Hematopoietic multipotent progenitor cell treated with erythropoietin and hydrocortisone succinate and interleukin-3 and kit ligand, for 6 days (in vitro differentiated cells): ENCODE measurements at regions not wholly inside any gene's neighbourhood (a gene's known extent, or its start where the extent isn't known, plus 50 kb on each side); places are given as distances from the start of the nearest gene placed in this dataset.
"Not testable (repeated sequence)": the region's sequence is repeated elsewhere in the genome, so short reads cannot be mapped to it uniquely, and the experiment has no call there.

Source experiments
- DNase-seq: peaks from one replicate; pipeline ENCODE4 v3.0.0-alpha.2; 2015

DNA sequence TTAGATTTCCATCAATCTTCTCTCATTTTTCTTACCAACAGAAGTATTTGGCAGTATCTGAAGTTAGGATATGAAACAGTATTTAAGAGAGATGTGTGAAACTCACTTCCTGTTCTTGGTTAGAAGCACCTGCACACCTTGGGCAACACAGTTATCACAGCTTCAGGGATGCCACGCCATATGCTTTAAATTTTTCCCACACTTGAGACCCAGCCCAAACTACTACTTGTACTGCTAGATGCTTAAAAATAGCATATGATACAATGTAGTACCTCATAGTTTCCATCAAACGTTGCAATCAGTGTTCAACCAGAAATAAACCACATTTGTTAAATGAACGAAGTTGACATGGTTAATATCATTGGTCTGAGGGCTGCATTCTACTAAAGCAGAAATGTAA lies 725.1 kb upstream of the FRG1 start:
- no peak for DNase-seq

DNA sequence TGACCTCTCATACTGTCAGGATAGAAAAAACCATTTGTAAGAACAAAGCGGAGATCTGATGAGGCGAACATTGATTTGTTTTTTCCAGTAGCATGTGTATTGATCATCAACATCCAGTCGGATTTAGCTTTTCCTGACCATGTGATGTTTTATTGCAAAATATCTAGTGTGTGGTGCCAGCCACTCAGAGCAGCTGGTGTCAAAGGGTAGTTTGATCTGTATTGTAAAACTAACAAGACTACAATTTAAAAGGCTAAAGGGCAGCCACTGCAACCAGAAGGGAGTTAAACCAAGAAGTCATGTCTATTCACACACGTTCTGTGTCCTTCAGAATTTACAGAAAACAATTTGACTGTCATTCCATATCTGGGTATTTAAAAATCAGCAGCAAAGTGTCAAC lies 719.0 kb upstream of the FRG1 start:
- DNase-seq: no peak

DNA sequence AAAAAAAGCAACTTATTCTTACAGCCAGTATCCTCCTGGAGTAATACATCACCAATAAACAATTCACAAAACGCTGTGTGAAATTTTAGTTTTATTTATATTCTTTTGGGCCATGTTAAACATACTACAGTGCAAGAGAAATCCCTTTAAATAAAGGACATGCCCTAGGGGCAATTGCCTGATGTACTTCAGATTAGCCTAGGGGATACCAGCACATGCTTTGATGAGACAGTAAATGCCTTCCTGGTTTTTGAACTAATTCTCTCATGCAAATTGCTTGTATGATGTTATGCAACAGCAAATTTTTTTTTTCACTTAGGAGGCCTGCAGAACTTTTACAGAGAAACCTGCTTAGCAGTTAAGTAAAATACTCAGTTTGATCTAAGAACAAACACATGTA lies 711.9 kb upstream of the FRG1 start:
- DNase-seq: no peak

DNA sequence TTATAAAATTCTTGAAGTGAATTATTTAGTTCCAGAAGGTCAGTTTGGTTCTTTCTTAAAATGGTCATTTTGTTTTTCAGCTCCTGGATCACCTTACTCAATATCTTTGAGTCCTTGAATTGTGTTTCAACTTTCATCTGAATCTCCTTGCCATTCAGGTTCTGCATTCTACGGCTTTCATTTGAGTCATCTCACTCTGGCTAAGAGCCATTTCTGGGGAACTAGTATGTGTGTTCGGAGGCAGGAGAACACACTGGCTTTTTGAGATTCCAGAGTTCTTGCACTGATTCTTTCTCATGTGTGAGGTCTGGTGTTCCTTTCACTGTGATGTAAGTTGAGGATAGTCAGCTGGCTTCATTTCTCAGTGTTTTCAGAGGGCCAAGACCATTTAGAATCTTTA lies 708.4 kb upstream of the FRG1 start:
- no peak for DNase-seq

DNA sequence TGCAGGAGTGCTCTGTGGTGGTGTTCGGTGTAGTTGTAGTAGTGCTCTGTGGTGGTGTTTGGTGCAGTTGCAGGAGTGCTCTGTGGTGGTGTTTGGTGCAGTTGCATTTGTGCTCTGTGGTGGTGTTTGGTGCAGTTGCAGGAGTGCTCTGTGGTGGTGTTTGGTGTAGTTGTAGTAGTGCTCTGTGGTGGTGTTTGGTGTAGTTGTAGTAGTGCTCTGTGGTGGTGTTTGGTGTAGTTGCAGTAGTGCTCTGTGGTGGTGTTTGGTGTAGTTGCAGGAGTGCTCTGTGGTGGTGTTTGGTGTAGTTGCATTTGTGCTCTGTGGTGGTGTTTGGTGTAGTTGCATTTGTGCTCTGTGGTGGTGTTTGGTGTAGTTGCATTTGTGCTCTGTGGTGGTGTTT lies 706.9 kb upstream of the FRG1 start:
- DNase-seq: not testable (repeated sequence)

DNA sequence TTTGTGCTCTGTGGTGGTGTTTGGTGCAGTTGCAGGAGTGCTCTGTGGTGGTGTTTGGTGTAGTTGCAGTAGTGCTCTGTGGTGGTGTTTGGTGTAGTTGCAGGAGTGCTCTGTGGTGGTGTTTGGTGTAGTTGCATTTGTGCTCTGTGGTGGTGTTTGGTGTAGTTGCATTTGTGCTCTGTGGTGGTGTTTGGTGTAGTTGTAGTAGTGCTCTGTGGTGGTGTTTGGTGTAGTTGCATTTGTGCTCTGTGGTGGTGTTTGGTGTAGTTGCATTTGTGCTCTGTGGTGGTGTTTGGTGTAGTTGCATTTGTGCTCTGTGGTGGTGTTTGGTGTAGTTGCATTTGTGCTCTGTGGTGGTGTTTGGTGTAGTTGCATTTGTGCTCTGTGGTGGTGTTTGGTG lies 705.7 kb upstream of the FRG1 start:
- not testable (repeated sequence) for DNase-seq

DNA sequence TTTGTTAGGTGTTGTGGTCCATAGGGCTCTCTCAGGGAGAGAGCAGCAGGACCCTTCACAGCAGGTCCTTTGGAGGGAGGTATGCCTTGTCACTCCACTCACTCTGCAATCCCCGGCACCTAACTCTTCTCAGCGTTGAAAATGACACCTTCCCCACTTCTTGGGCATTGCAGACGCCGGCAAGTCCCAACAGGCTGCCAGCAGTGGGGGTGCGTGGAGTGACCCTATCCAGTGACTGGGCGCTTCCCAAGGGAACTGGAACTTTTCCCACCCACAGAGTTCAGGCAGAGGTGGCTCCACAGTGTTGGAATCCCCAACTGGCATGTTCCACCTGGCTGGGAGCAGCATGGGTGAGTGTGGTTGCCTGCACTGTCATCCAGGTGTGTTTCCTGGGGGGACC lies 705.1 kb upstream of the FRG1 start:
- no peak for DNase-seq

DNA sequence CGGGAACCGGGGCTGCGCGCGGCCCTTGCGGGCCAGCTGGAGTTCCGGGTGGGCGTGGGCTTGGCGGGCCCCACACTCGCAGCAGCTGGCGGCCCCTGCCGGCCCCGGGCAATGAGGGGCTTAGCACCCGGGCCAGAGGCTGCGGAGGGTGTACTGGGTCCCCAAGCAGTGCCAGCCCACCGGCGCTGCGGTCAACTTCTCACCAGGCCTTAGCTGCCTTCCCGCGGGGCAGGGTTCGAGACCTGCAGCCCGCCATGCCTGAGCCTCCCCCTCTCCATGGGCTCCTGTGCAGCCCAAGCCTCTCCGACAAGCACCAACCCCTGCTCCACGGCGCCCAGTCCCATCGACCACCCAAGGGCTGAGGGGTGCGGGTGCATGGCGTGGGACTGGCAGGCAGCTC lies 704.4 kb upstream of the FRG1 start:
- not testable (repeated sequence) for DNase-seq

DNA sequence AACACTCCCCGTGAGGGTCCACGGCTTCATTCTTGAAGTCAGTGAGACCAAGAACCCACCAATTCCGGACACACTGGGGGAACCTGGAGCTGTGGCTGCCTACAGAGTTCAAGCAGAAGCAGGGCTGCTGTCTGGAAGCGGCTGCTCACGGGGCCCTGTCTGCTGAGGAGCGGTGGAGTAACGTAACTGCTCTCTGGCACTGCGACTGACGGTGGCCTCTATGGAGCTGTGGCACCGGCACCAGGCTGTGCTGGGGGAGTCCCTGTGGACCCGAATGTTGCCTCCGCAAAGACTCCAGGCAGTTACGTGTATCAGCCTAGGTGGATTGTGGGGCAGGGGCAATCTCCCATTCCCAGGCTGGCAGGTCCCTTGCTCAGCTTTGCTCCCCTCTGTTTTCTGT lies 703.3 kb upstream of the FRG1 start:
- DNase-seq: no peak

DNA sequence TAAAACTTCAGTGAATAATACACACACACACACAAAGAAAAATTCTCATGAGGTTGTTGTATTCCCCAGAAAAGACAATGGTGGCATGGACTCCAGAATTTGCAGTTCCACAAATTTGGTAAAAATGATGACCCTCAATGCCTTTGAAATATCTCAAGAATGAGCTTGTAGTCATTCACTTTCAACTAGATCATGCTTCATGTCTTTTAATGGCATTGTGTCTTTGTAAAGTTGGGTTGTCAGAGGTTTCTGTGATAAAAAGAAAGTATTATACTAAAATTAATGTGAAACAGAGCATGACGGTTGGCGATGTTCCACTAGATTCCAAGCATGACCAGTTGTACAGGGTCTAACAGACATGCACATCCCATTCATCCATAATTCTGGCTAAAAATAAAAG lies 685.0 kb upstream of the FRG1 start:
- DNase-seq: no peak

DNA sequence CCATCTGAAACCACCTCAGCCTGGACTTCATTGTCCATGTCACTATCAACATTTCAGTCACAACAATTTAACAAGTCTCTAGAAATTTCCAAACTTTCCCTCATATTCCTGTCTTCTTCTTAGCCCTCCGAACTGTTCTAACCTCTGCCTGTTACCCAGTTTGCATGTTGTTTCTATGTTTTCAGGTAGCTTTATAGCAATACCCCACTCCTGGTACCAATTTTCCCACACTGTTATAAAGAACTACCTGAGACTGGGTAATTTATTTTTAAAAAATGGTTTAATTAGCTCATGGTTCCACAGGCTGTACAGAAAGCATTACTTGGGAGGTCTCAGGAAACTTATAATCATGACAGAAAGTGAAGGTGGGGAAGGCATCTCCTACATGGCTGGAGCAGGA lies 679.2 kb upstream of the FRG1 start:
- DNase-seq: no peak

DNA sequence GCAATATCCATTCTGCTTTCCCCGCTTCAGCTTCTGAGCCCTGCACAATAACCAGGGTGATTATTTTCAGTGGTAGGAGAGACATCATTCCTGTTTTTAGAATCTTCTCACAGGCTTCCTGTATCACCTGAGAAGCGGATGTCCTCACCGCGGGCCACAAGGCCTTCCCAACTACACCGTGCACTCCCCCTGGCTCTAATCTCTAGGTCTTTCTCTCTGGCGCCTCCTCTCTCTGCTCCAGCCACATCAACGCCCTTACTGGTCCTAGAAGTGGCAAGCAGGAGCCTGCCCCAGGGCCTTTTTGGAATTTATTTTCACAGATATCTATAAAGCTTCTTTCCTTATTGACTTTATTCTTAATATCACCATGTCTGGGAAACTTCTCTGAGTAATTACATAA lies 675.2 kb upstream of the FRG1 start:
- no peak for DNase-seq

DNA sequence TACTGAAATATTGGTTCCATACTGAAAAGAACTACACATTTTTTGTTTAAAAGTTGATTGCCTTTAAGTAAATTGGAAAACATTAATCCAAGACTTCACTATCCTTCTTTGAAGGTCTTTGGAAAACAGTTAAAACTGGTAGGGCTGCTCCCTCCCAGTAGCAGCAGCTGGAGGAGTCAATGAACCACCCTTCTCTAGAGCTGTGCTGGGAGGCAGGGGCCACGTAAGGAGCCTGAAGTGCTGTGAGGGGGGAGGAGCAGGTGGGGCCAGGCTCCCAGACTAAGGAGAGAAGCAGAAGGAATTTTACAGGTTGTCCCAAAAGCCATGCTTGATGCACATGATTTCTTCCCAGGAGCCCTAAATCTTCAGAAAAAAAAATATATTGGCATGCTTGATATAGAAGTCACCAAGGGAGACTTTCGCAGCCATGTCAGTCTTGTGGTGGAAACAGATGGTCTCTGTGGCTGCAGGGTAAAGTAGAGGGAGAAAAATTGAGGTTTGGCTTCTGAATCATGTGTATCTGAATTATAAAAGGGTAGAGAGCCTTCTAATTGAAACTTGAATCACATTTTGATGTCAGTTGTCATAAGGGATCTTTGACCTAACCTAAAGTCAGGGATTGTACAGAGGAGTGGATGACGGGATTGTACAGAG lies 673.2 kb upstream of the FRG1 start:
- DNase-seq: no peak

DNA sequence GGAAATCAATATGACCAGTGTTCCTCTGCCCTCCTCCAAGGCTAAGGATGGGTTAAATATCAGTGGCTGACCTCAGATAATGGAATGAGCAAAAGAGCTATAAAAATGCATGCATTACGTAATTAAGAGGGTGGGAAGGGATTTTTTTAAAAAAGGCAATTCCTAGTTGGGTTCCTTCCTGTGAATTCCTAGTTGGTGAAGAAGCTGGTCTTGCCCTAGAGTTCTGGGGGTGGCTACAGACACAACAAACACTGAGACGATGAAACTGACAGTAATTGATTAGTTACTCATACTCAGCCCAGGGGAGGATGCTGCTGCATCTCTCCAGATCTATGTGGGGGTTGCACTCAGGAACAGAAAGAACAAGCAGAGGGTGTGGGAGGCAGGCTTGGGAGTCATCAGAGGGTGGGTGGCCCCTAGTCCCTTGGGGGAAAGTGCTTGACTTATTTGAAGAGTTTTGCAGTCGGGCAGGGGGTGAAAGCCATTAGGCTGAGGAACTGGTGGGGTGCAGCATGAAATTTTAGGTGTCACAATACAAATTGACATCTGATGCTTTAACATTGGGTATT lies 662.0 kb upstream of the FRG1 start:
- DNase-seq: no peak

DNA sequence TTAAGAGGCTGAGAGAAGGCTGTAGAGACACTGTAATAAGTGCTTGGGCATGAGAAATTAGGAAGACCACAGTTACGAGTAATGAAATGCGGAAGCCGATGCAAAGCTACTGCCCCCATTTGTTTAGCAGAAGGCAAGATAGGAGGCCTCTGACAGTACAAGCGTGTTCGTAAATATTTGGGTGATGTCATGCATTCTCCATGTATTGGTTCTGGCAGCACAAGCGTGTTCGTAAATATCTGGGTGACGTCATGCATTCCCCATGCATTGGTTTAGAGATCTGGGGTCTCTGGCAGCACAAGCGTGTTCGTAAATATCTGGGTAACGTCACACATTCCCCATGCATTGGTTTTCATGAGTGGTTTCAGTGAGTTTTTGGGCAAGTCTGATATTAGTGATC lies 661.5 kb upstream of the FRG1 start:
- DNase-seq: no peak

DNA sequence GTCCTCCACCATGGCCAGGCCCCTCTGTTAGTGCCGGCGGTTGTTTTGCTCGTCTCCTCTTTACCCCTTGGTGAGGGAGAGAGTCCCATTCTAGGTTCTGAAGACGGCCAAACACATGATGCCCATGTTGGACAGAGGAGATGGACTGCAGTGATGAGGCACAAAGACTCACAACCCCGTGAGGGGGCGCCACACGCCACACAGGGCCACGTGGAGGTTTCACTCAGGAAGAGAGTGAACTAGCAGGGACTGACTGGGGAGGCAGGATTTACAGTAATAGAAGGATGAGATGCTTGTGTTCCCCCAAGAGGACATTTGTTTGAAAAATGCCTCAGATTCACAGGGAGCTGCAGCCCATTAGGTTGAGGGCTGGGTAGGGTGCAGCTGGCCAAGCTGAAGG lies 655.3 kb upstream of the FRG1 start:
- DNase-seq: no peak

DNA sequence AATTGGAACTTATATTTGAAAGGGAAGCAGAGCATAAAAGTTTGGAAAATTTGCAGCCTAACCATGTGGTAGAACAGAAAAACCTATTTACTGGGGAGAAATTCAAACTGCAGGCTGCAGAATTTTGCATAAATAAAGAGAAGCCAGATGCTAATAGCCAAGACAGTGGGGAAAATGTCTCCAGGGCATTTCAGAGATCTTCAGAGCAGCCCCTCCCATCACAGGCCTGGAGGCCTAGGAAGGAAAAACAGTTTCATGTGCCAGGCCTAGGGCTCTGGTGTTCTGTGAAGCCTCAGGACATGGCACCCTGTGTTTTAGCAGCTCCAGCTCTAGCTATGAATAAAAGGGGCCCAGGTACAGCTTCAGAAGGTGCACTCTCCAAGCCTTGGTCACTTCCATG lies 648.7 kb upstream of the FRG1 start:
- no peak for DNase-seq

DNA sequence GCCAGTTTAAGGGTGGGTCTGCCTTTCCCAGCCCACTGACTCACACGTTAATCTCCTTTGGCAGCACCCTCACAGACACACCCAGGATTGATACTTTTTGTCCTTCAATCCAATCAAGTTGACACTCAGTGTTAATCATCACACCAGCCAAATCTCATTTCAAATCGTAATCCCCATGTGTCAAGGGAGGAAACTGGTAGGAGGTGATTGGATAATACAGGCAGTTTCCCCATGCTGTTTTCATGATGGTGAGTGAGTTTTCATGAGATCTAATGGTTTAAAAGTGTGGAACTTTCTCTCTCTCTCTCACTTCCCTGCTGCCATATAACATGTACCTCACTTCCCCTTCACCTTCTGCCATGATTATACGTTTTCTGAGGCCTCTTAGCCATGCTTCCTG lies 647.2 kb upstream of the FRG1 start:
- no peak for DNase-seq

DNA sequence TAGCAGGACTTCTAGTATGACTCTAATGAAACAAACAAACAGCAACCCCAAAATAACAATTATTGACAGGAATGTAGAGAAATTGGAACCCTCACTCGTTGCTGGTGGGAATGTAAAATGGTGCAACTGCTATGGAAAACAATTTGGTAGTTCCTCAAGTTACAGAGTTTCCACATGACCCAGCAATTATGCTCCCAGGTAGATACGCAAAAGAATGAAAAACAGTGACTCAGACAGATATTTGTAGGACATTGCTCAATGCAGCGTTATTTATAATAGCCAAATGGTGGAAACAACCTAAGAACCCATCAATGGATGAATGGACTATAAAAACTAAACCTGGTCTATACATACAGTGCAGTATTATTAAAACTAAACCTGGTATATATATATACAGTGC lies 646.1 kb upstream of the FRG1 start:
- DNase-seq: no peak

DNA sequence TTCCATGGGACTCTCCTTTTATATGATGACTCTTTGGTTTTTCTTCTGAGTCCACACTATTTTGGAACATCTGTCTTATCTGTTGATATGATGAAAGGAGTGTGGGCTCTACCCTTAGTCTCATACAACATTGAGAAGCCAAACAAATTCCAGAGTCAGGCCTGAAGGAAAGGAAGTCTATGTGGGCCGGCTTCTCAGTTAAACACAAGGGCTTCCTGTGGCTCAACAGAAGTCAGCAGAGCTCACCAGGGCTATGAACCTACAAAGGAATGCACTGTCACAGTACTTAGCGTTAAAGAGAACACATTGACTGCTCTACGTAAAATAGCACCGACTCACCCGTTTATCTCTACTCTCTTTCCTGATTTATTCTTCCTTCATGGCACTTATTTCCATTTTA lies 641.0 kb upstream of the FRG1 start:
- DNase-seq: no peak

DNA sequence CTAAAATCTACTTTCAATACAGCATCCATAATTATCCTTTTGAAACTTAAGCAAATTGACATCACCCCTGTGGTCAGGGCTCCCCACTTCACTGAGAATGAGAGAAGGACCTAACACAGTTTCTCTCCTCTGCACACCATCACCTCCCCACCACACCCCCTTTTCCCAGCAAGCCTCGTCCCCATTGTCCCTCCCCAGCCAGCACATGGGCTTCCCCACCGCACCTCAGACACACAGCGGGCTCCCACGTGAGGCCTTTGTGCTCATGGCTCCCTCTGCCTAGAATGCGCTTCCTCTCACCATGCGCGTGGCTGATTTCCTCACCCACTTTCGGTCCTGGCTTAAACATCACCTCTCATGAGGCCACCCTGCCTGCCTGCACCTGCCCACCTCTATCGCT lies 639.0 kb upstream of the FRG1 start:
- no peak for DNase-seq

DNA sequence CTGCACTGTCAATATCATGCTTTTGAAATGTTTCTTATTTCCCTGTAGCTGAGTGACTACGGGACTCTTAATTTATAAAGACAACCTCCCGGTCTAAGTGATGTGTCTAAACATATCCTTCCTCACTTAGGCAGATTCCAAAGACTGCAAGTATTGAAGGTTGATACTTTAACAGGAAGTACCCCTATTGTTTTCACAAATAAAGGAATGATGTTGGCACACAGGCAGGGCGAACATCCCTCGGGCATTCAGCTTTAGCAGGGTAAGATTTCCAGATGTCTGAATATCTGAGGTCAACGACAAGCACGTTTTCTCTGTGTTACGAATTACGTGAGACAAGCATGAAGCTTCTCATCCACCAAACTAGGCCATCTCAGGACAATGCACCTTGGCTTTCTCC lies 638.0 kb upstream of the FRG1 start:
- no peak for DNase-seq

DNA sequence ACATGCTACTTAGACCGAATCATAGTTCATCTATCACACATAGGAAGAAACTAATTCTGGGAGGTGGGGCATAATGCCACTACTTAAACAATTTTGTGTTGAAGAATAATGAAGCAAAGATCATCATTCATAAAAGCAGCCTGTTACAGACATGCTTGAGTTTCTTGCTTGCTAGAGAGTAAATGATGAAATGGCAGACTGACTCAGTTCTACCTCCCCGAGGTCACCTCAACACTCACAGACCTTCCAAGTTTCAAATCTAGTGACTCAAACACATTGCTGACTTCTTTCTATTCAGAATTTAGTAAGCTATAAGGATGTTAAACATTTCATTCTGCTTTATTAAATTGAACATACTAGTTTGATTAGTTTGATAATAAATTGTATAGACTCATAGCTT lies 636.5 kb upstream of the FRG1 start:
- no peak for DNase-seq

DNA sequence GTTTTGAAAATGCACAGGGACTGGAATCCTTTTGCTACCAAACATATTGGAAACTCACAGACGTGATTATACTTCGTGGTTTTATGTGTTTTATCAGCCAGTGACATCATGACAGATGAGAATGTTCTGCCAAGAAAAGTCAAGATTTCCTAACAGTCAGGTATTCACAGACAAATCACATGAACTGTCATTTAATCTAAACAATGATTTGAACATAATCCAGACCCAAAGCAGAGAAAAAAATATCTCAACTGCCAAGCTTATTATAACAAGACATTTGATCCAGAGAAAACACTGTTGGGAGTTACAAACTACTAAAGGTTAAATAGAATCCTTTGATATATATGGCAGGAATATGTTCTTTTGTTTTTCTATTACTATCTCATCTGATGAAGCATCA lies 635.9 kb upstream of the FRG1 start:
- no peak for DNase-seq

DNA sequence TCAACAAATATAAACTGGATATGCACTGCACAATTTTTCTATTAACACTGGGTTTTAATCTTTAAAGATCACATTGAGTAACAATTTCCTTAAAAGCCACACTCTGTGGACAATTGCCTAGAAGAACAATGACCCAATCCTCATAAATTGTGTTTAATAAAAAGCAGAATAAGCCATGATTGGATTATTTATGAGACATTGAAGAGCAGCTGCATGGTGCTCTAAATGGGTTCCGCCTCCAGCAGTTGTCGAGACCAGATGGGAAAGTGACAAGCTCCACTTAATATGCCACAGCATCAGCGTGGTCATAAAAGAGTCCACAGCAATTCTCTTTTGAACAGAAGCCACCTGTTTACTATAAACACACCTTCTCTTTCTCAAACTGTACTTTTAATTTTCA lies 635.2 kb upstream of the FRG1 start:
- no peak for DNase-seq

DNA sequence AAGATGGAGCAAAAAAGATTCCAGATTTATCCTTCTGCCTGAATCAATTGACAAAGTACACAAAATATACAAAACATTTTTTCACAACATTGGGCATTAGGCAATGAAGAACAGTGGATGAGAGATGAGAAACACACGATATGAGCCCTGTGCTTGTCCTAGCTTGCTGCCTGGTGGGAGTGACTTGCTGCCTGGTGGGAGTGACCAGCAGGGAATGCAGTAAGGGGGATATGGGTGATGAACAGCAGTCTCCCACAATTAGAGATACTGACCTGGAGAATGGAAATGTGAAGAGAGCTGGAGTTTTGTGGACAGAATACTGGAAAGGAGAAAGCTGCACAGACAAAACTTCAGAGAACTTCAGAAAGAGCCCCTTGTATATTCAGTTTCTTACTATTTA lies 629.4 kb upstream of the FRG1 start:
- DNase-seq: no peak
